HCT116 (cell line): ENCODE measurements at regions not wholly inside any gene's neighbourhood (a gene's known extent, or its start where the extent isn't known, plus 50 kb on each side); places are given as distances from the start of the nearest gene placed in this dataset.

Experiments
- ATAC-seq: fragments of 200-7000 bp; cut with Tn5 transposase; 2 replicates; pipeline ENCODE4 v1.9.1; 2020; ENCODE audit warnings: mild to moderate bottlenecking, moderate library complexity
- BruUV-seq: library from RNA; stranded (reverse); fragments of 400-500 nt; replicated peaks from 2 replicates; lab custom pipeline; 2021; lab: Mats Ljungman, UMichigan
- CTCF ChIA-PET: fragments of 300-600 bp; sonication (Branson Sonifier 250); formaldehyde crosslinking; loops from one replicate; lab custom pipeline; 2021; ENCODE audit warnings: antibody characterized with exemption; lab: Charles Lee
- POLR2A ChIA-PET: fragments of 300-600, 350-600 bp; sonication (Branson Sonifier 250); formaldehyde crosslinking; loops from one replicate; lab custom pipeline; 2021; ENCODE audit warnings: antibody characterized with exemption; lab: Charles Lee
- RAD21 ChIA-PET, 2 experiments: fragments of 300-600 bp; sonication (Branson Sonifier 250); formaldehyde crosslinking; loops; one replicate each; lab custom pipeline; 2023; ENCODE audit warnings: low total read pairs in 2 of 2; ENCODE audit not compliant: uncharacterized antibody in 2 of 2, unreplicated experiment in 2 of 2, low non-redundant PET in 1 of 2; lab: Charles Lee
- DNase-seq: peaks from one replicate; pipeline ENCODE4 v3.0.0-alpha.2; 2010; ENCODE audit warnings: low read depth, low spot score
- H2AFZ ChIP-seq: fragments of 200-600 bp; shearing (Covaris generic), sonication (generic); 2 replicates; pipeline ENCODE4 v1.6.1; 2017; ENCODE audit warnings: low read depth, mixed run types, mixed read lengths, antibody characterized with exemption, low read length; ENCODE audit not compliant: poor library complexity, severe bottlenecking
- H3K27ac ChIP-seq: 2 replicates; pipeline ENCODE4 v1.5.1; 2012; ENCODE audit warnings: low read depth, low read length
- H3K27me3 ChIP-seq: fragments of 200-600 bp; sonication (generic); 2 replicates; pipeline ENCODE4 v1.6.1; 2016; ENCODE audit warnings: mixed run types, low read length, mixed read lengths; ENCODE audit not compliant: insufficient read depth
- H3K36me3 ChIP-seq, 2 experiments: fragments of 200-500 bp in 1 of 2; fragments of 200-600 bp in 1 of 2; sonication (Bioruptor generic) in 1 of 2; sonication (generic) in 1 of 2; 2 replicates each; pipeline versions ENCODE4 v1.5.1 to v1.6.1; 2014 to 2016; ENCODE audit warnings: low read length in 2 of 2, inconsistent platforms in 1 of 2, mixed read lengths in 1 of 2, mixed run types in 1 of 2; ENCODE audit not compliant: insufficient read depth in 2 of 2, control insufficient read depth in 1 of 2
- H3K4me1 ChIP-seq, 2 experiments: fragments of 200-600 bp in 1 of 2; sonication (generic) in 1 of 2; 2 replicates each; pipeline versions ENCODE4 v1.5.1 to v1.6.1; 2012 to 2017; ENCODE audit warnings: low read length in 2 of 2, inconsistent platforms in 1 of 2, mild to moderate bottlenecking in 1 of 2, mixed read lengths in 1 of 2, mixed run types in 1 of 2, moderate library complexity in 1 of 2; ENCODE audit not compliant: insufficient read depth in 2 of 2, control insufficient read depth in 1 of 2
- H3K4me2 ChIP-seq: fragments of 200-600 bp; sonication (generic); 2 replicates; pipeline ENCODE4 v1.6.1; 2017; ENCODE audit warnings: mixed run types, low read length, mixed read lengths
- H3K4me3 ChIP-seq, 2 experiments: fragments of 200-600 bp in 1 of 2; sonication (generic) in 1 of 2; replicated peaks in 1 of 2; 2 replicates each; pipeline ENCODE4 v1.5.1; 2011 to 2016; ENCODE audit warnings: low read length in 2 of 2, control low read depth in 1 of 2, low read depth in 1 of 2, mild to moderate bottlenecking in 1 of 2, mixed read lengths in 1 of 2, mixed run types in 1 of 2
- H3K79me2 ChIP-seq: fragments of 200-600 bp; sonication (generic); 2 replicates; pipeline ENCODE4 v1.6.1; 2017; ENCODE audit warnings: mild to moderate bottlenecking, mixed run types, low read length, moderate library complexity, mixed read lengths; ENCODE audit not compliant: insufficient read depth
- H3K9ac ChIP-seq: fragments of 200-600 bp; sonication (generic); 2 replicates; pipeline ENCODE4 v1.6.1; 2016; ENCODE audit warnings: low read length, mixed read lengths
- H3K9me2 ChIP-seq: fragments of 200-600 bp; sonication (generic), shearing (Covaris generic); 2 replicates; pipeline ENCODE4 v1.6.1; 2017; ENCODE audit warnings: mixed run types, mild to moderate bottlenecking, moderate library complexity; ENCODE audit not compliant: insufficient read depth
- H3K9me3 ChIP-seq, 2 experiments: fragments of 200-500 bp in 1 of 2; fragments of 200-600 bp in 1 of 2; sonication (Bioruptor generic) in 1 of 2; sonication (generic) in 1 of 2; 2 replicates each; pipeline ENCODE4 v1.6.1; 2014 to 2017; ENCODE audit warnings: low read length in 2 of 2, mixed read lengths in 2 of 2, inconsistent platforms in 1 of 2, low read depth in 1 of 2, mild to moderate bottlenecking in 1 of 2, mixed run types in 1 of 2, moderate library complexity in 1 of 2; ENCODE audit not compliant: control insufficient read depth in 1 of 2, insufficient read depth in 1 of 2
- H4K20me1 ChIP-seq: fragments of 200-600 bp; sonication (generic), shearing (Covaris generic); 2 replicates; pipeline ENCODE4 v1.6.1; 2017; ENCODE audit warnings: mixed run types, mild to moderate bottlenecking, moderate library complexity; ENCODE audit not compliant: insufficient read depth
- CEBPB ChIP-seq: IDR thresholded peaks from 2 replicates; pipeline ENCODE4 v1.6.1; 2012; ENCODE audit warnings: low read depth
- CTCF ChIP-seq, 3 experiments: fragments of 200-600 bp in 1 of 3; sonication (generic) in 1 of 3; IDR thresholded peaks in 2 of 3; conservative IDR thresholded peaks in 1 of 3; 2 replicates each; pipeline ENCODE4 v1.5.1; 2012 to 2017; ENCODE audit warnings: low read depth in 2 of 3, low read length in 2 of 3, antibody characterized with exemption in 1 of 3, borderline replicate concordance in 1 of 3, control low read depth in 1 of 3, mild to moderate bottlenecking in 1 of 3, mixed read lengths in 1 of 3, mixed run types in 1 of 3, moderate library complexity in 1 of 3; ENCODE audit not compliant: insufficient read depth in 1 of 3
- ELF1 ChIP-seq: IDR thresholded peaks from 2 replicates; pipeline ENCODE4 v1.6.1; 2012; ENCODE audit warnings: low read depth, borderline replicate concordance
- EZH2 ChIP-seq: fragments of 200-600 bp; sonication (generic); IDR thresholded peaks from 2 replicates; pipeline ENCODE4 v1.6.1; 2017; ENCODE audit warnings: antibody characterized with exemption, mixed run types
- EZH2phosphoT487 ChIP-seq: fragments of 200-600 bp; IDR thresholded peaks from 2 replicates; pipeline ENCODE4 v1.6.1; 2018; ENCODE audit warnings: antibody characterized with exemption, borderline replicate concordance
- JUND ChIP-seq: IDR thresholded peaks from 2 replicates; pipeline ENCODE4 v1.6.1; 2012
- MAX ChIP-seq: IDR thresholded peaks from 2 replicates; pipeline ENCODE4 v1.6.1; 2012
- POLR2AphosphoS5 ChIP-seq: IDR thresholded peaks from 2 replicates; pipeline ENCODE4 v1.6.1; 2011; ENCODE audit warnings: mild to moderate bottlenecking, low read depth, low read length, moderate library complexity
- RAD21 ChIP-seq: IDR thresholded peaks from 2 replicates; pipeline ENCODE4 v1.6.1; 2012; ENCODE audit warnings: low read depth, mild to moderate bottlenecking
- REST ChIP-seq: IDR thresholded peaks from 2 replicates; pipeline ENCODE4 v1.6.1; 2012; ENCODE audit warnings: low read depth
- SP1 ChIP-seq: IDR thresholded peaks from 2 replicates; pipeline ENCODE4 v1.6.1; 2012; ENCODE audit warnings: low read depth
- SRF ChIP-seq: IDR thresholded peaks from 2 replicates; pipeline ENCODE4 v1.6.1; 2012; ENCODE audit warnings: low read depth
- TCF7L2 ChIP-seq: IDR thresholded peaks from 2 replicates; pipeline ENCODE4 v1.7.0; 2011; ENCODE audit warnings: borderline replicate concordance, inconsistent platforms; ENCODE audit not compliant: insufficient read depth, insufficient read length; ENCODE audit errors: extremely low read depth
- YY1 ChIP-seq: IDR thresholded peaks from 2 replicates; pipeline ENCODE4 v1.6.1; 2011; ENCODE audit warnings: low read length, low read depth, moderate library complexity, mild to moderate bottlenecking; ENCODE audit not compliant: insufficient replicate concordance; ENCODE audit errors: extremely low read depth
- ZBTB33 ChIP-seq: IDR thresholded peaks from 2 replicates; pipeline ENCODE4 v1.6.1; 2011; ENCODE audit warnings: mild to moderate bottlenecking, low read length, moderate library complexity; ENCODE audit not compliant: insufficient replicate concordance; ENCODE audit errors: extremely low read depth
- ZFX ChIP-seq: fragments of 450-650 bp; IDR thresholded peaks from 2 replicates; pipeline ENCODE4 v1.6.1; 2017
- intact Hi-C: fragments of 100-400 bp; cut with micrococcal nuclease; formaldehyde crosslinking; loops from 2 replicates; pipeline ENCODE4 v1.10.0; 2022

- Histone ChIP-seq H3K27ac (no peak overlapping the region), H2AFZ (no peak overlapping the region)
- intact Hi-C loops = no loop called here
- POLR2A ChIA-PET = no interaction called here
- TF ChIP-seq RAD21 = no peak
- TF ChIP-seq ZBTB33 = no peak
- TF ChIP-seq REST = no peak
- no peak for TF ChIP-seq POLR2AphosphoS5
- no peak for TF ChIP-seq CTCF (IDR thresholded peaks at IDR 0.05 in 2 of 3, conservative IDR thresholded peaks at IDR 0.05 in 1 of 3; ENCODE audit: borderline replicate concordance in 1 of 3, insufficient read depth in 1 of 3, low read depth in 2 of 3, low read length in 2 of 3)
- no peak for TF ChIP-seq JUND
- no peak for TF ChIP-seq CEBPB
- TF ChIP-seq ELF1 = no peak
- no peak for TF ChIP-seq EZH2
- TF ChIP-seq SRF = no peak
- no peak for TF ChIP-seq TCF7L2
- no peak for TF ChIP-seq YY1
- no peak for TF ChIP-seq MAX
- no peak for TF ChIP-seq SP1
- no peak for TF ChIP-seq ZFX
- TF ChIP-seq EZH2phosphoT487 = no peak
- TF ChIP-seq, all 23 proteins: peak for 0
- ChIA-PET RAD21 (no interaction called here), CTCF (interaction anchor here (1.0 kb wide), 1 partner anchor 397 kb away, joined by 3 read pairs; no protein-coding TSS in a partner anchor)
- Histone ChIP-seq H3K27me3 (no peaks in the 10 kb centered on the region), H3K79me2 (0 out of 2 replicates have a peak, but pooled peaks cover 7% of the 10 kb centered on the region), H3K9ac (no peak overlapping the region), H3K9me2 (no peaks in the 10 kb centered on the region), H3K4me2 (no peak overlapping the region), H3K36me3 (no peaks in the 10 kb centered on the region), H3K4me3 (no peak overlapping the region), H4K20me1 (no peaks in the 10 kb centered on the region; the same call in 1 of the 2 replicates), H3K9me3 (no peaks in the 10 kb centered on the region), H3K4me1 (no peaks in the 10 kb centered on the region)
- DNase-seq (no peak), ATAC-seq (no peak)
- no TSS peak for BruUV-seq
Measured at GRCh38 chr14:71541973-71542690, 390.1 kb upstream of the RGS6 start.
